Pancreas (tissue), 10 donors: ENCODE measurements at regions not wholly inside any gene's neighbourhood (a gene's known extent, or its start where the extent isn't known, plus 50 kb on each side); places are given as distances from the start of the nearest gene placed in this dataset.
A peak's percentile ranks its signal among the peaks of the same experiment; 100 is the strongest.

Experiments
- ATAC-seq, 4 donors: fragments of 200-7000 bp; cut with Tn5 transposase; one replicate each; pipeline versions ENCODE4 v1.8.0 to v1.9.1; 2020; ENCODE audit warnings: mild to moderate bottlenecking in 4 of 4, moderate library complexity in 4 of 4
- DNase-seq, 6 donors: peaks; one replicate each; pipeline ENCODE4 v3.0.0-alpha.2; 2020
- FAIRE-seq: peaks from 2 replicates; lab custom pipeline; 2012; peaks lifted over from hg19 to GRCh38; lab: Jason Lieb, UNC
- H3K27ac ChIP-seq, 4 donors: fragments of 200-600 bp; sonication (generic); 1 replicate in 3 of 4; 2 replicates in 1 of 4; pipeline versions ENCODE4 v1.5.0 to v1.8.0; 2020
- H3K27me3 ChIP-seq, 4 donors: fragments of 200-600 bp; one replicate each; pipeline ENCODE4 v1.8.0; 2021
- H3K36me3 ChIP-seq, 3 donors: fragments of 200-600 bp; sonication (generic) in 1 of 3; one replicate each; pipeline versions ENCODE4 v1.5.0 to v1.8.0; 2020 to 2021
- H3K4me1 ChIP-seq, 3 donors: fragments of 200-600 bp; one replicate each; pipeline ENCODE4 v1.8.0; 2021
- H3K4me3 ChIP-seq, 4 donors: fragments of 200-600 bp; sonication (generic) in 2 of 4; one replicate each; pipeline versions ENCODE4 v1.5.0 to v1.8.0; 2020 to 2021
- H3K9me3 ChIP-seq, 4 donors: fragments of 200-600 bp; one replicate each; pipeline ENCODE4 v1.8.0; 2021
- WGBS, 2 donors: extraction: QIAGEN DNeasy Blood & Tissue Kit; methylation state at CpG; one replicate each; pipeline ENCODE4 v1.1.7; 2013; 5-methylcytosine and 5-hydroxymethylcytosine counted together
- intact Hi-C, 3 donors: fragments of 100-400 bp; cut with DNase I; formaldehyde crosslinking; loops; one replicate each; pipeline versions ENCODE4 v1.11.1 to v1.14.2; 2022
- TF ChIP-seq, protein P1 (sequence below), 4 donors: fragments of 200-600 bp; sonication (generic) in 3 of 4; IDR thresholded peaks; one replicate each; pipeline versions ENCODE4 v1.5.0 to v1.8.0; 2021; ENCODE audit warnings: antibody characterized with exemption in 4 of 4
- donor health status: healthy with polysubstance abuse.
- donor health status: DM: no; HTN: no; CAD: no; lungs with moderate emphysema.
- donor health status: DM: no; HTN: no; CAD: no.
- donor health status: control.
- donor health status: control.
- donor health status: Bipolar disorder and iron deficiency.
- donor health status: DM: yes; HTN: yes; CAD: no.
- donor health status: DM: no; HTN: no; CAD: no.
- donor health status: DM: no; HTN: no; CAD: no.
- donor health status: DM: yes; HTN: yes; CAD: no.

DNA sequence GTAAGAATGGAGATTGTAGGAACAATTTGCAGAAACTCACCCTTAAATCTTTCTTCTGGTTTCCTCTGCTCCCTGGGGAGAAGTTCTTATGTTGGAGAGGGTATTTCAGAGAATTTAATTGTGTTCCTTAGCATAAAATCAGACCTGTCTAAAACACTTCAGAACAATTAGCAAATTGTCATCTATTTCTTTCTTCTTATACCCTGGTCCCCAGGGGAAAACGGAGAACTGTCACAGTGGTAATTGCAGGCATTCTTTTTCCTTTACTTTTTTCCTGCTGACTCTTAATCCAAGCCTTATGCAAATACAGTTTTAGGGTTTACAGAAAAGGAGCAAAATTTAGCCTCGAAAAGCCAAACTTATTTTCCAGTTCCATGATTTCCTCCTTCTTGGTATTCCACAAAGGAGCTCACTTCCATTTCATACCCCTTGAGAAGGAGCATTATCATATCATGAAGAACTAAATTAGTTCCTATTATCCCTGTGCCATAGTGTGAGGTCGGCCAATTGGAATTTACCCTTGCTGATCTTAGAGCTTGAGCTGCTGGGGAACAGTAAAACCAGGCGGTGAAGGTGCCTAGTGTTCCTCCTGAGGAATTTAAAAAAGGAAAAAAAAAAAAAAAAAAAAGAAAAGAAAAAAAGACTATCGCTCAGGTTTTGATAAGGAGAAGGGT, 173.8 kb downstream of the IL15 start:
- WGBS, 2 donors, result 71 to 74% methylated on average over 5 of the region's 5 CpGs
- H3K27me3 ChIP-seq, result no peaks in the 10 kb centered on the region
- ATAC-seq (no peak), FAIRE-seq (no peak), DNase-seq (no peak)
- intact Hi-C loops, result no loop called here
- H3K9me3 ChIP-seq, result no peaks in the 10 kb centered on the region
- H3K4me3 ChIP-seq, result no peak overlapping the region
- no peaks in the 10 kb centered on the region for H3K4me1 ChIP-seq
- H3K36me3 ChIP-seq, result no peaks in the 10 kb centered on the region
- H3K27ac ChIP-seq, result no peak overlapping the region
- TF ChIP-seq, protein P1, sequence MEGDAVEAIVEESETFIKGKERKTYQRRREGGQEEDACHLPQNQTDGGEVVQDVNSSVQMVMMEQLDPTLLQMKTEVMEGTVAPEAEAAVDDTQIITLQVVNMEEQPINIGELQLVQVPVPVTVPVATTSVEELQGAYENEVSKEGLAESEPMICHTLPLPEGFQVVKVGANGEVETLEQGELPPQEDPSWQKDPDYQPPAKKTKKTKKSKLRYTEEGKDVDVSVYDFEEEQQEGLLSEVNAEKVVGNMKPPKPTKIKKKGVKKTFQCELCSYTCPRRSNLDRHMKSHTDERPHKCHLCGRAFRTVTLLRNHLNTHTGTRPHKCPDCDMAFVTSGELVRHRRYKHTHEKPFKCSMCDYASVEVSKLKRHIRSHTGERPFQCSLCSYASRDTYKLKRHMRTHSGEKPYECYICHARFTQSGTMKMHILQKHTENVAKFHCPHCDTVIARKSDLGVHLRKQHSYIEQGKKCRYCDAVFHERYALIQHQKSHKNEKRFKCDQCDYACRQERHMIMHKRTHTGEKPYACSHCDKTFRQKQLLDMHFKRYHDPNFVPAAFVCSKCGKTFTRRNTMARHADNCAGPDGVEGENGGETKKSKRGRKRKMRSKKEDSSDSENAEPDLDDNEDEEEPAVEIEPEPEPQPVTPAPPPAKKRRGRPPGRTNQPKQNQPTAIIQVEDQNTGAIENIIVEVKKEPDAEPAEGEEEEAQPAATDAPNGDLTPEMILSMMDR (IDR thresholded peaks at IDR 0.05), result no peak

DNA sequence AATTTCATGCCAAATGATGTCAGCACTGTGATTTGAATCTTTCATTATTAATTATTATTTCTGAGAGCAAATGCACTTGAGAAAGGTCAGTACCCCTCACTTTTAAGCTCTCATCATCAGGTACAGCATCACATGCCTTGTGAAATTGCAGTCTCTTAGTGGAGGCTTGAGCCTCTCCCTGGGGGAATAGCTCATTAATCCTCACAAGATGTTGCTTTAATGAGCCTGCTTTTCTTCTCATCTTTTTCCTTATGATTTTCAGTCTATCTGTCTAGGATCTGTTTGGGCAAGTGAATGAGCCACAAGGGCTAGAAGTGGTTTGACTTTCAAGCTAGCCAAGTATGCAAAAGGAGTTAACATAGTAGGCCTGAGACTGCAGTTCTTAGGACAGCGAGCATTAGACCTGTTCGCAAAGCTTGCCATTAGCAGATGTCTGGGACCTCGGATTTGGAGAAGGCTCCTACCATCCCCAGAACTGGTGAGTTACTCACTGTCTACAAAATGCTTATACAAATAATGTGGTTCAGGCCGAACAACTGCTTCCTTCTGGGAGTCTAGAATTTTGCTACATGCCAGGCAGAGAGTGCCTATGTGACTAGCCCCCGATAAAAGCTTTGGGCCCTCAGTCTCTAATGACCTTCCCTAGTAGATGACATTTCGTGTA, 174.5 kb downstream of the IL15 start:
- Histone ChIP-seq H3K27ac (no peak overlapping the region), H3K4me1 (no peaks in the 10 kb centered on the region), H3K9me3 (no peaks in the 10 kb centered on the region), H3K27me3 (no peaks in the 10 kb centered on the region), H3K4me3 (no peak overlapping the region), H3K36me3 (no peaks in the 10 kb centered on the region)
- ATAC-seq, result no peak
- 77 to 88% methylated on average over 6 of the region's 6 CpGs for WGBS, 2 donors
- FAIRE-seq, result no peak
- intact Hi-C loops, result no loop called here
- TF ChIP-seq, protein P1 (IDR thresholded peaks at IDR 0.05), result no peak
- DNase-seq, result no peak

DNA sequence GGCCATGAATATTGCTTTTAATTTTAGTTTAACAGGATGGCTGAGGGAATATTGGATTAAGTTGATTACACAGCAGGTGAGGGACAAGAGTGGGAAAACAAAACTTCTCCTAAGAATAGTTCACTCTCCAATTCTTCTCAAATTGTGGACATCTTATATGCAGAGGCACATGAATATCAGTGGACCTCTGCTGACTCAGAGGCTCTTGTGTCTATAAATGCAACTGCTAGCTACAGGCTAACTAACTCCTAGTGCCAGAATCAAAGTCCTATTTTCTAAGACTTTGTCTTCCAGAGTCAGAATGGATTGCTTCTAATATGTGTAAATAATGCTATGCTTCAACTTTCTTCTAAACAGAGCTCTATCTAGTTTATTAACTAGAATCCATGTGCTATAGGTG, 175.8 kb downstream of the IL15 start:
- intact Hi-C loops, result no loop called here
- Histone ChIP-seq H3K4me3 (no peak overlapping the region), H3K36me3 (no peaks in the 10 kb centered on the region), H3K27me3 (no peaks in the 10 kb centered on the region), H3K27ac (no peak overlapping the region), H3K9me3 (no peaks in the 10 kb centered on the region), H3K4me1 (no peaks in the 10 kb centered on the region)
- FAIRE-seq, result no peak
- DNase-seq, result no peak
- TF ChIP-seq, protein P1 (IDR thresholded peaks at IDR 0.05), result no peak
- ATAC-seq, result no peak

DNA sequence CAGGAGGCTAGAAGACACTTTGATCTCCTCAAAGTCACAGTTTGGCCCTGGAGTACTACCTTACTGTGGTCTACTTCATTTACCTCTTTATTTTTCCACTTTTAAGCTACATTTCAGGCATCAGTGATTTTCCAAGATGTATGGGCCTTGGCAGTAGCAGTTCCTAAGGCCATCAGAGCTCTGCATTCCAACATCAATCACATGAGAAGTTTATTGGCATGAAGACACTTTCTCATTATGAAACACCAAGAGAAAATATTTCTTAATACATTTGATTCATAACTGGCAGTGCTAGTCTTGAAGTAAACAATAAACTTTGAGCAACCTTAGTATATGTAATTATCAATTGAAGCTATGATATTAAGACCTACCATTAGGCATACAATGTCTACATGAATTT, 178.1 kb downstream of the IL15 start:
- Histone ChIP-seq H3K36me3 (no peaks in the 10 kb centered on the region), H3K9me3 (no peaks in the 10 kb centered on the region), H3K4me1 (no peaks in the 10 kb centered on the region), H3K27me3 (no peaks in the 10 kb centered on the region), H3K27ac (no peak overlapping the region), H3K4me3 (no peak overlapping the region)
- intact Hi-C loops, result no loop called here
- TF ChIP-seq, protein P1 (IDR thresholded peaks at IDR 0.05), result no peak
- FAIRE-seq (no peak), ATAC-seq (no peak), DNase-seq (no peak)

DNA sequence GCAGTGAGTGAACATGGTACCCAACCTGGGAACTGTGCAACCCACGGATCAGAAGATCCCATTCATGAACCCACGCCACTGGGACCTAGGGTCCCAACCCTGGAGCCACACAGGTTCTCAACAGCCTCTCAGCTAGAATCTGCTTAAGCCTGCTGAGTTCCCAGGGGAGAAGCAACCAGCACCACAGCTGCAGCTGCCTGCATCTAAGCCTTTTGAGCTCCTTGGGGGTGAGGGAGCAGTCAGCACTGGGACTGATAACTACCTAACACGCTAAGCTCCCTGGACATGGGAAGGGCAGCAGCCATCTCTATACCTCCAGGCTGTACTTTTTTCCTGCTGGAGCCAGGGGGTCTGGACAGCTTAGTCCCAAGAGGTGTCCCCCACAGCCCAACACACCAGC, 179.3 kb downstream of the IL15 start:
- intact Hi-C loops, result no loop called here
- H3K27me3 ChIP-seq, result no peaks in the 10 kb centered on the region
- no peaks in the 10 kb centered on the region for H3K36me3 ChIP-seq
- H3K27ac ChIP-seq, result no peak overlapping the region
- H3K4me1 ChIP-seq, result no peaks in the 10 kb centered on the region
- FAIRE-seq (no peak), DNase-seq (peak in 2 of 6 donors; percentile 20 to 23), ATAC-seq (no peak)
- 79 to 82% methylated on average over 3 of the region's 3 CpGs for WGBS, 2 donors
- H3K4me3 ChIP-seq, result no peak overlapping the region
- no peaks in the 10 kb centered on the region for H3K9me3 ChIP-seq
- TF ChIP-seq, protein P1 (IDR thresholded peaks at IDR 0.05), result no peak
